Nephron (organoid): ENCODE measurements at regions not wholly inside any gene's neighbourhood (a gene's known extent, or its start where the extent isn't known, plus 50 kb on each side); places are given as distances from the start of the nearest gene placed in this dataset.
A peak's percentile ranks its signal among the peaks of the same experiment; 100 is the strongest.
"Not testable (repeated sequence)": the region's sequence is repeated elsewhere in the genome, so short reads cannot be mapped to it uniquely, and the experiment has no call there.

Source experiments
- H3K27ac Mint-ChIP-seq, 3 experiments: 2 replicates each; pipeline ENCODE4 v1.8.0; 2020; ENCODE audit warnings: mixed read lengths in 3 of 3, mild to moderate bottlenecking in 2 of 3, moderate library complexity in 1 of 3
- H3K27me3 Mint-ChIP-seq: 2 replicates; pipeline ENCODE4 v1.8.0; 2021; ENCODE audit warnings: low read depth, mild to moderate bottlenecking, moderate library complexity, mixed read lengths
- H3K36me3 Mint-ChIP-seq: 2 replicates; pipeline ENCODE4 v1.8.0; 2020; ENCODE audit warnings: low read depth, mixed read lengths
- H3K4me1 Mint-ChIP-seq: 2 replicates; pipeline ENCODE4 v1.8.0; 2020; ENCODE audit warnings: mixed read lengths
- H3K4me3 Mint-ChIP-seq, 3 experiments: 2 replicates each; pipeline ENCODE4 v1.8.0; 2020; ENCODE audit warnings: mild to moderate bottlenecking in 3 of 3, mixed read lengths in 3 of 3, moderate library complexity in 2 of 3
- H3K9me3 Mint-ChIP-seq: 2 replicates; pipeline ENCODE4 v1.8.0; 2020; ENCODE audit warnings: mixed read lengths
- CTCF ChIP-seq, 3 experiments: fragments of 200-600 bp; sonication (generic); IDR thresholded peaks; one replicate each; pipeline ENCODE4 v1.5.0; 2021; ENCODE audit warnings: antibody characterized with exemption in 3 of 3; ENCODE audit not compliant: unreplicated experiment in 3 of 3

- TF ChIP-seq CTCF (IDR thresholded peaks at IDR 0.05; ENCODE audit: unreplicated experiment in 3 of 3), result no peak
- Mint-ChIP-seq H3K4me1 (no peaks in the 10 kb centered on the region), H3K9me3 (no peaks in the 10 kb centered on the region), H3K27ac (no peak overlapping the region), H3K27me3 (peaks cover 17% of the 10 kb centered on the region), H3K36me3 (no peaks in the 10 kb centered on the region), H3K4me3 (no peak overlapping the region)
Measured at GRCh38 chr14:96713426-96713825, 83.8 kb upstream of the VRK1 start.

- not testable (repeated sequence) for H3K4me3 Mint-ChIP-seq, H3K9me3 Mint-ChIP-seq, H3K27ac Mint-ChIP-seq, H3K4me1 Mint-ChIP-seq, H3K36me3 Mint-ChIP-seq
- H3K27me3 Mint-ChIP-seq, result peaks cover 17% of the 10 kb centered on the region
Measured at GRCh38 chr14:96714537-96714936, 82.6 kb upstream of the VRK1 start.

DNA sequence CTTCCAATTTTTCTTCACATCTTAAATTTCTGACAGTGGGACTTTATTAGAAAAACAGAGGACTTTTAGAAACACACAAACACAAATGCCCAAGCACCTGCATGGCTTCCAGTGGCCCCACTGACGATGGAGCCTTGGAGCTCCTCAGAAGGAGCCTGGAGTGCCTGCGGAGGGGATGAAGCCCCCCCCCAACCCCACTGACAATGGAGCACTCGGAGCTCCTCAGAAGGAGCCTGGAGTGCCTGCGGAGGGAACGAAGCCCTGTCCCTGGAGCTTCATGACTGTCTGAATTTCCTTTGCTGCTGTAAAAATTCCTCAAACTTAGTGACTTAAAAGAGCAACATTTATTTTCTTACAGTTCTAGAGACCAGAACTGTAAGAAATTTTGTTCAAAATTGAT, 80.1 kb upstream of the VRK1 start:
- Mint-ChIP-seq H3K4me3 (no peak overlapping the region), H3K4me1 (no peaks in the 10 kb centered on the region), H3K27me3 (peaks cover 15% of the 10 kb centered on the region), H3K36me3 (no peaks in the 10 kb centered on the region), H3K9me3 (no peaks in the 10 kb centered on the region), H3K27ac (no peak overlapping the region)
- no peak for TF ChIP-seq CTCF (IDR thresholded peaks at IDR 0.05; ENCODE audit: unreplicated experiment in 3 of 3)

DNA sequence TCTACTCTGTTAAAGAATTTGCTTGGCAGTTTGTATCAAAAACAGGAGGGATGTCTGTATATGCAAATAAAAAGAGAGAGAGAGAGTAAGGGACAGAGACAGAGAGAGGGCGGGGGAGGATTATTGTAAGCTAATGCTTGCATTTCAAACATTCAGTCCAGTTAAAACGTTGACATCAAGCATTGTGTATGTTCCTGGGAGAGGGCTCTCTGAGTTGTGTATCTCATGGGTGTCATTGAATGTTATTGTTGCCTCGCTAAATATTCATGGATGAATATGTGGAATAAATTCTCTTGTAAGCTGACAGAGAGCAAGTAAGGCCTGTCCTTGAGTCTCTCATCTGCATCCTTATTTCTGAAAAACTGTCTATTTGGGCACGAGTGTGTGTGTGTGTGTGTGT, 78.8 kb upstream of the VRK1 start:
- no peak overlapping the region for H3K4me3 Mint-ChIP-seq
- H3K27ac Mint-ChIP-seq, result no peak overlapping the region
- peaks cover 6% of the 10 kb centered on the region for H3K27me3 Mint-ChIP-seq
- H3K36me3 Mint-ChIP-seq, result no peaks in the 10 kb centered on the region
- no peaks in the 10 kb centered on the region for H3K9me3 Mint-ChIP-seq
- no peaks in the 10 kb centered on the region for H3K4me1 Mint-ChIP-seq
- TF ChIP-seq CTCF (IDR thresholded peaks at IDR 0.05; ENCODE audit: unreplicated experiment in 3 of 3), result no peak

DNA sequence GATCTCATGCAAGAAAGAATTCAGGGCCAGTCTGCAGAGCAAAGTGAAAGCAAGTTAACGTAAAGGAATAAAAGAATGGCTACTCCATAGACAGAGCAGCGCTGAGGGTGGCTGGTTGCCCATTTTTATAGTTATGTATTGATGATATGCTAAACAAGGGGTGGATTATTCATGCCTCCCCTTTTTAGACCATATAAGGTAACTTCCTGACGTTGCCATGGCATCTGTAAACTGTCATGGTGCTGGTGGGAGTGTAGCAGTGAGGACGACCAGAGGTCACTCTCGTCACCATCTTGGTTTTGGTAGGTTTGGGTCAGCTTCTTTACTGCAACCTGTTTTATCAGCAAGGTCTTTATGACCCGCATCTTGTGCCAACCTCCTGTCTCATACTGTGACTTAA, 76.5 kb upstream of the VRK1 start:
- not testable (repeated sequence) for H3K36me3 Mint-ChIP-seq, H3K4me1 Mint-ChIP-seq, H3K4me3 Mint-ChIP-seq, H3K27ac Mint-ChIP-seq, H3K27me3 Mint-ChIP-seq, H3K9me3 Mint-ChIP-seq

DNA sequence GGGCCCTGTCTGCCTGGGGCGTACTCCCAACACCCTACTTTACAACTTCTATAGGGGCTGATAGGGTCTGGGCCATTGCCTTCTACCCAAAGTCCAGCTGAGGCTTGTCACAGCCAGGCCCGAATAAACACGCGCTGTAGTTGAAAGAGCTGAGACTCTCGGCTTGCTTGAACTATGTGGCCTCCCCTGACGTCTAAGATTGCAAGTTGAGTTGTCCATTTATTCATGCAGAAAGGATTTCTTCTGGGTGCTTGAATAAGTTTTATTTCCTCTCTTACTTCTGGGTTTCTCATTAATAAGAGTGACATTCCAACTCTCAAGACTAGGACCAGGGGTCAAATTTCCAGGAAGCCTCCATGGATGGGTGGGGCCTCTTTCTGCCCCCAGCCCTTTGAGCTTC, 74.4 kb upstream of the VRK1 start:
- Mint-ChIP-seq H3K4me1 (no peaks in the 10 kb centered on the region), H3K4me3 (no peak overlapping the region), H3K9me3 (peaks cover 10% of the 10 kb centered on the region), H3K27ac (peak overlapping the region in 1 of 3 experiments; percentile 66), H3K36me3 (no peaks in the 10 kb centered on the region), H3K27me3 (no peaks in the 10 kb centered on the region)
- TF ChIP-seq CTCF (IDR thresholded peaks at IDR 0.05; ENCODE audit: unreplicated experiment in 3 of 3), result no peak

GRCh38 chr14:96723946-96724345, 73.2 kb upstream of the VRK1 start:
- no peak overlapping the region for H3K27ac Mint-ChIP-seq
- no peak for TF ChIP-seq CTCF (IDR thresholded peaks at IDR 0.05; ENCODE audit: unreplicated experiment in 3 of 3)
- H3K4me3 Mint-ChIP-seq, result no peak overlapping the region
- no peaks in the 10 kb centered on the region for H3K27me3 Mint-ChIP-seq
- H3K36me3 Mint-ChIP-seq, result no peaks in the 10 kb centered on the region
- H3K4me1 Mint-ChIP-seq, result no peaks in the 10 kb centered on the region
- H3K9me3 Mint-ChIP-seq, result peaks cover 10% of the 10 kb centered on the region
